ENCODE measurements at regions not wholly inside any gene's neighbourhood (a gene's known extent, or its start where the extent isn't known, plus 50 kb on each side); places are given as distances from the start of the nearest gene placed in this dataset.
"Not testable (repeated sequence)": the region's sequence is repeated elsewhere in the genome, so short reads cannot be mapped to it uniquely, and the experiment has no call there.

- not testable (repeated sequence) for DNase-seq (ENCODE audit: low read depth, low spot score)
Observed at GRCh38 chr16:88200154-88200895, 182.4 kb upstream of the ZNF469 start.

GRCh38 chr16:88200896-88201185 lies 181.9 kb upstream of the ZNF469 start:
- no peak for DNase-seq (ENCODE audit: low read depth, low spot score)

GRCh38 chr16:88201611-88202010 lies 181.1 kb upstream of the ZNF469 start:
- DNase-seq (ENCODE audit: low read depth, low spot score), result not testable (repeated sequence)

- DNase-seq (ENCODE audit: low read depth, low spot score), result no peak
Observed at GRCh38 chr16:88202207-88202745, 180.5 kb upstream of the ZNF469 start.

- DNase-seq (ENCODE audit: low read depth, low spot score), result not testable (repeated sequence)
Observed at GRCh38 chr16:88202856-88203681, 179.7 kb upstream of the ZNF469 start.

GRCh38 chr16:88204131-88205110 lies 178.3 kb upstream of the ZNF469 start:
- DNase-seq (ENCODE audit: low read depth, low spot score), result not testable (repeated sequence)

GRCh38 chr16:88205482-88205881 lies 177.3 kb upstream of the ZNF469 start:
- not testable (repeated sequence) for DNase-seq (ENCODE audit: low read depth, low spot score)

GRCh38 chr16:88206006-88206405 lies 176.8 kb upstream of the ZNF469 start:
- not testable (repeated sequence) for DNase-seq (ENCODE audit: low read depth, low spot score)

GRCh38 chr16:88206516-88206915 lies 176.2 kb upstream of the ZNF469 start:
- DNase-seq (ENCODE audit: low read depth, low spot score), result not testable (repeated sequence)

GRCh38 chr16:88208112-88208511 lies 174.6 kb upstream of the ZNF469 start:
- no peak for DNase-seq (ENCODE audit: low read depth, low spot score)

GRCh38 chr16:88208776-88209175 lies 174.0 kb upstream of the ZNF469 start:
- DNase-seq (ENCODE audit: low read depth, low spot score), result not testable (repeated sequence)

- not testable (repeated sequence) for DNase-seq (ENCODE audit: low read depth, low spot score)
Observed at GRCh38 chr16:88209579-88209978, 173.2 kb upstream of the ZNF469 start.

GRCh38 chr16:88213937-88214336 lies 168.8 kb upstream of the ZNF469 start:
- DNase-seq (ENCODE audit: low read depth, low spot score), result not testable (repeated sequence)

GRCh38 chr16:88221001-88221761 lies 161.6 kb upstream of the ZNF469 start:
- not testable (repeated sequence) for DNase-seq (ENCODE audit: low read depth, low spot score)

GRCh38 chr16:88223696-88224095 lies 159.1 kb upstream of the ZNF469 start:
- DNase-seq (ENCODE audit: low read depth, low spot score), result not testable (repeated sequence)

- DNase-seq (ENCODE audit: low read depth, low spot score), result not testable (repeated sequence)
Observed at GRCh38 chr16:88224131-88224898, 158.4 kb upstream of the ZNF469 start.

GRCh38 chr16:88225640-88226230 lies 157.0 kb upstream of the ZNF469 start:
- not testable (repeated sequence) for DNase-seq (ENCODE audit: low read depth, low spot score)

GRCh38 chr16:88226302-88226701 lies 156.5 kb upstream of the ZNF469 start:
- not testable (repeated sequence) for DNase-seq (ENCODE audit: low read depth, low spot score)

GRCh38 chr16:88227026-88227721 lies 155.6 kb upstream of the ZNF469 start:
- DNase-seq (ENCODE audit: low read depth, low spot score), result not testable (repeated sequence)
